H1 (cell line): ENCODE measurements at regions not wholly inside any gene's neighbourhood (a gene's known extent, or its start where the extent isn't known, plus 50 kb on each side); places are given as distances from the start of the nearest gene placed in this dataset.

Source experiments
- CTCF ChIA-PET: fragments of 300-600 bp; sonication (Branson Sonifier 250); formaldehyde crosslinking; loops from one replicate; lab custom pipeline; 2021; ENCODE audit not compliant: partially characterized antibody; lab: Charles Lee
- POLR2A ChIA-PET: fragments of 300-600 bp; sonication (Branson Sonifier 250); formaldehyde crosslinking; loops from one replicate; lab custom pipeline; 2021; ENCODE audit warnings: inconsistent platforms; ENCODE audit not compliant: partially characterized antibody; lab: Charles Lee
- DNase-seq, 2 experiments: peaks; one replicate each; pipeline versions ENCODE4 v3.0.0 to v3.0.0-alpha.2; 2010 to 2022; ENCODE audit warnings: low spot score in 2 of 2, low read depth in 1 of 2, mixed read lengths in 1 of 2
- FAIRE-seq: peaks from 2 replicates; lab custom pipeline; 2011; peaks lifted over from hg19 to GRCh38; lab: Jason Lieb, UNC
- H2AFZ ChIP-seq: 2 replicates; pipeline ENCODE4 v1.8.1; 2012; ENCODE audit warnings: low read length, inconsistent platforms
- H2AK5ac ChIP-seq: 2 replicates; pipeline ENCODE4 v1.6.1; 2013; ENCODE audit warnings: low read depth, low read length
- H2BK120ac ChIP-seq: replicated peaks from 2 replicates; pipeline ENCODE3; 2013; ENCODE audit warnings: low read depth, low read length, inconsistent platforms
- H2BK12ac ChIP-seq: 2 replicates; pipeline ENCODE4 v1.6.1; 2013; ENCODE audit warnings: low read depth, low read length
- H2BK15ac ChIP-seq: 2 replicates; pipeline ENCODE4 v1.6.1; 2013; ENCODE audit warnings: low read length
- H2BK20ac ChIP-seq: 2 replicates; pipeline ENCODE4 v1.6.1; 2013; ENCODE audit warnings: low read length
- H2BK5ac ChIP-seq: 2 replicates; pipeline ENCODE4 v1.6.1; 2013; ENCODE audit warnings: low read depth, low read length
- H3K14ac ChIP-seq: 2 replicates; pipeline ENCODE4 v1.6.1; 2013; ENCODE audit warnings: inconsistent platforms; ENCODE audit not compliant: insufficient read length
- H3K18ac ChIP-seq: 2 replicates; pipeline ENCODE4 v1.6.1; 2013; ENCODE audit warnings: low read length; ENCODE audit errors: extremely low read depth
- H3K23ac ChIP-seq: 2 replicates; pipeline ENCODE4 v1.6.1; 2013; ENCODE audit warnings: inconsistent platforms; ENCODE audit not compliant: insufficient read length
- H3K23me2 ChIP-seq: 2 replicates; pipeline ENCODE4 v1.6.1; 2013; ENCODE audit warnings: low read depth, low read length
- H3K27ac ChIP-seq: 2 replicates; pipeline ENCODE4 v1.6.1; 2011; ENCODE audit warnings: low read depth, low read length, inconsistent platforms
- H3K27me3 ChIP-seq, 4 experiments: replicated peaks in 1 of 4; 1 replicate in 1 of 4; 2 replicates in 3 of 4; pipeline versions ENCODE4 v1.6.1 to v1.8.1; 2011 to 2013; ENCODE audit warnings: low read length in 3 of 4, mild to moderate bottlenecking in 3 of 4, inconsistent platforms in 2 of 4, mixed read lengths in 2 of 4, moderate library complexity in 1 of 4; ENCODE audit not compliant: control insufficient read depth in 3 of 4, insufficient read depth in 3 of 4; ENCODE audit errors: extremely low read depth in 1 of 4
- H3K36me3 ChIP-seq, 4 experiments: 2 replicates each; pipeline versions ENCODE4 v1.6.1 to v1.8.1; 2011 to 2013; ENCODE audit warnings: mild to moderate bottlenecking in 4 of 4, low read length in 3 of 4, moderate library complexity in 2 of 4, control low read depth in 1 of 4, inconsistent platforms in 1 of 4; ENCODE audit not compliant: insufficient read depth in 4 of 4, control insufficient read depth in 2 of 4
- H3K4ac ChIP-seq: replicated peaks from 2 replicates; pipeline ENCODE3; 2013; ENCODE audit warnings: low read length, low read depth, mixed read lengths, inconsistent platforms; ENCODE audit not compliant: insufficient read length
- H3K4me1 ChIP-seq, 4 experiments: replicated peaks in 1 of 4; 1 replicate in 1 of 4; 2 replicates in 3 of 4; pipeline versions ENCODE4 v1.6.1 to v1.8.1; 2011 to 2013; ENCODE audit warnings: low read length in 3 of 4, inconsistent platforms in 2 of 4, mixed read lengths in 1 of 4; ENCODE audit not compliant: insufficient read depth in 4 of 4, control insufficient read depth in 3 of 4
- H3K4me2 ChIP-seq, 2 experiments: 2 replicates each; pipeline versions ENCODE4 v1.6.1 to v1.8.1; 2011 to 2013; ENCODE audit warnings: low read depth in 2 of 2, low read length in 2 of 2, control low read depth in 1 of 2, inconsistent platforms in 1 of 2, mild to moderate bottlenecking in 1 of 2; ENCODE audit not compliant: insufficient read depth in 1 of 2
- H3K4me3 ChIP-seq, 4 experiments: fragments of 200-600, 300-600 bp in 1 of 4; sonication (generic), shearing (Covaris generic), sonication (Bioruptor Twin) in 1 of 4; 2 replicates each; pipeline versions ENCODE4 v1.5.1 to v1.8.1; 2011 to 2016; ENCODE audit warnings: low read length in 4 of 4, low read depth in 3 of 4, control low read depth in 2 of 4, inconsistent platforms in 2 of 4, mild to moderate bottlenecking in 2 of 4, mixed read lengths in 1 of 4, moderate library complexity in 1 of 4; ENCODE audit not compliant: insufficient read depth in 2 of 4; ENCODE audit errors: extremely low read depth in 1 of 4
- H3K56ac ChIP-seq: replicated peaks from 2 replicates; pipeline ENCODE3; 2013; ENCODE audit warnings: low read depth, mild to moderate bottlenecking, mixed read lengths, low read length, inconsistent platforms; ENCODE audit not compliant: insufficient read length
- H3K79me1 ChIP-seq: 2 replicates; pipeline ENCODE4 v1.6.1; 2013; ENCODE audit warnings: low read depth, low read length, control low read depth
- H3K79me2 ChIP-seq, 2 experiments: 2 replicates each; pipeline versions ENCODE4 v1.6.1 to v1.8.1; 2012 to 2013; ENCODE audit warnings: low read length in 2 of 2, mild to moderate bottlenecking in 2 of 2, inconsistent platforms in 1 of 2; ENCODE audit not compliant: insufficient read depth in 2 of 2, control insufficient read depth in 1 of 2
- H3K9ac ChIP-seq, 4 experiments: replicated peaks in 1 of 4; 1 replicate in 1 of 4; 2 replicates in 3 of 4; pipeline versions ENCODE4 v1.6.1 to v1.8.1; 2011 to 2013; ENCODE audit warnings: low read depth in 3 of 4, low read length in 3 of 4, control low read depth in 2 of 4, mild to moderate bottlenecking in 2 of 4, moderate library complexity in 2 of 4, inconsistent platforms in 1 of 4; ENCODE audit errors: extremely low read depth in 1 of 4
- H3K9me3 ChIP-seq, 2 experiments: 2 replicates each; pipeline versions ENCODE4 v1.6.1 to v1.8.1; 2012 to 2013; ENCODE audit warnings: mild to moderate bottlenecking in 2 of 2, moderate library complexity in 2 of 2, control low read depth in 1 of 2, inconsistent platforms in 1 of 2, low read depth in 1 of 2, low read length in 1 of 2, mixed read lengths in 1 of 2; ENCODE audit not compliant: insufficient read depth in 2 of 2
- H4K20me1 ChIP-seq, 2 experiments: replicated peaks in 1 of 2; 2 replicates each; pipeline versions ENCODE3 to v1.8.1; 2011 to 2013; ENCODE audit warnings: inconsistent platforms in 2 of 2, low read length in 2 of 2, mild to moderate bottlenecking in 1 of 2; ENCODE audit not compliant: insufficient read depth in 2 of 2, control insufficient read depth in 1 of 2
- H4K5ac ChIP-seq: 2 replicates; pipeline ENCODE4 v1.6.1; 2013; ENCODE audit warnings: low read length, low read depth, mixed read lengths, inconsistent platforms; ENCODE audit not compliant: insufficient read length
- H4K8ac ChIP-seq: 2 replicates; pipeline ENCODE4 v1.8.0; 2013; ENCODE audit warnings: mild to moderate bottlenecking, moderate library complexity, low read length, inconsistent platforms; ENCODE audit not compliant: insufficient read depth; ENCODE audit errors: extremely low read depth
- H4K91ac ChIP-seq: replicated peaks from 2 replicates; pipeline ENCODE3; 2013; ENCODE audit warnings: low read length, mixed read lengths, inconsistent platforms; ENCODE audit not compliant: insufficient read length
- CREB1 ChIP-seq: IDR thresholded peaks from 2 replicates; pipeline ENCODE4 v1.6.1; 2012; ENCODE audit warnings: inconsistent platforms
- SAP30 ChIP-seq: fragments of 300-600 bp; sonication (generic); IDR thresholded peaks from 2 replicates; pipeline ENCODE4 v1.7.1; 2012; ENCODE audit warnings: low read length, moderate library complexity, mild to moderate bottlenecking, inconsistent platforms; ENCODE audit not compliant: insufficient read depth, insufficient replicate concordance
- WGBS, 2 experiments: shearing (Covaris generic) in 1 of 2; methylation state at CpG; one replicate each; pipeline versions ENCODE4 v1.1.6 to v1.1.7; 2013 to 2015; ENCODE audit warnings: low lambda C conversion rate in 2 of 2, mixed read lengths in 2 of 2, inconsistent platforms in 1 of 2, low coverage in 1 of 2, missing lambda C conversion rate in 1 of 2; ENCODE audit not compliant: insufficient replicate concordance in 2 of 2, insufficient coverage in 1 of 2, insufficient read length in 1 of 2; ENCODE audit errors: extremely low coverage in 1 of 2, missing lambda C conversion rate in 1 of 2; 5-methylcytosine and 5-hydroxymethylcytosine counted together

DNA sequence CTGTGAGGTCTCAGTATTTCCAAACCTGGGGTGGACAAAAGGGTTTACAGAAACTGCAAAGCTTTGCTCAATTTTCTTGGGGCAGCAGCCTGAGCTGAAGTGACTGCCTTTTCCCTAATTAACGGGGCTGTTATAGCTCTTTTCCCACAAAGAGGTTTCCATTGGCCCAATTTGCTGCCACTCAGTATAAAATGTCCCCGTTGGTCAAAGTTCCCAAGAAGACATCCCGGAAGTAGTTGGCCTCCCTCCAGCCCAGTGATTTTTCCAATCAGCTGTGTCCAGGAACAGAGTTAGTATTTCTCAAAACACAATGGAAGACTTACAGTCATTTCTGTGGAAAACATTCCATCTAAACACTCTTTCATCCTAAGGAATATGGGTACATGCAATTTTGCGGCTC lies 643.6 kb downstream of the ACTL7B start:
- no peak for FAIRE-seq
- H4K8ac ChIP-seq, result no peak overlapping the region
- H3K23me2 ChIP-seq, result no peaks in the 10 kb centered on the region
- no peak overlapping the region for H4K91ac ChIP-seq
- no peak overlapping the region for H2BK20ac ChIP-seq
- no peak overlapping the region for H3K27ac ChIP-seq
- no peak overlapping the region for H3K14ac ChIP-seq
- no peaks in the 10 kb centered on the region for H3K79me2 ChIP-seq
- H4K5ac ChIP-seq, result no peak overlapping the region
- H2AK5ac ChIP-seq, result no peak overlapping the region
- H3K79me1 ChIP-seq, result no peaks in the 10 kb centered on the region
- H2BK5ac ChIP-seq, result no peak overlapping the region
- ChIA-PET POLR2A (no interaction called here), CTCF (interaction anchor here (0.8 to 1.3 kb wide), 2 partner anchors 14 to 550 kb away, joined by 3 read pairs; no protein-coding TSS in a partner anchor)
- no peak overlapping the region for H3K9ac ChIP-seq
- no peak overlapping the region for H3K4me2 ChIP-seq
- H2AFZ ChIP-seq, result 0 out of 2 replicates have a peak overlapping the region, but pooled peaks have one; percentile 66
- H3K56ac ChIP-seq, result no peak overlapping the region
- WGBS, 2 experiments, result 90% methylated on average over 4 of the region's 4 CpGs; no CpG with 5 or more reads in 1 of the 2 experiments
- no peak overlapping the region for H2BK15ac ChIP-seq
- H3K9me3 ChIP-seq, result no peaks in the 10 kb centered on the region
- no peaks in the 10 kb centered on the region for H3K4me1 ChIP-seq
- H3K36me3 ChIP-seq, result no peaks in the 10 kb centered on the region
- no peak overlapping the region for H3K18ac ChIP-seq
- TF ChIP-seq SAP30 (no peak), CREB1 (no peak)
- H4K20me1 ChIP-seq, result no peaks in the 10 kb centered on the region
- no peak overlapping the region for H3K4me3 ChIP-seq
- H3K27me3 ChIP-seq, result no peaks in the 10 kb centered on the region
- no peak overlapping the region for H2BK120ac ChIP-seq
- no peak overlapping the region for H3K4ac ChIP-seq
- DNase-seq, result no peak
- no peak overlapping the region for H2BK12ac ChIP-seq
- H3K23ac ChIP-seq, result no peak overlapping the region
